H9 (cell line): ENCODE measurements at regions not wholly inside any gene's neighbourhood (a gene's known extent, or its start where the extent isn't known, plus 50 kb on each side); places are given as distances from the start of the nearest gene placed in this dataset.

ENCODE experiments used
- DNase-seq: peaks from one replicate; pipeline ENCODE4 v3.0.0-alpha.2; 2017
- H2AFZ ChIP-seq: one replicate; pipeline ENCODE4 v1.6.1; 2013; ENCODE audit warnings: mild to moderate bottlenecking, low read length, control low read depth, moderate library complexity
- H2AK5ac ChIP-seq: 2 replicates; pipeline ENCODE4 v1.6.1; 2013; ENCODE audit warnings: low read length, control low read depth, mixed read lengths; ENCODE audit not compliant: insufficient read length
- H2BK120ac ChIP-seq: one replicate; pipeline ENCODE4 v1.6.1; 2013; ENCODE audit warnings: low read depth, mild to moderate bottlenecking, low read length, control low read depth, inconsistent platforms; ENCODE audit not compliant: poor library complexity, severe bottlenecking
- H2BK12ac ChIP-seq: 2 replicates; pipeline ENCODE4 v1.6.1; 2013; ENCODE audit warnings: low read length, control low read depth, mixed read lengths, low read depth; ENCODE audit not compliant: insufficient read length
- H2BK15ac ChIP-seq: 2 replicates; pipeline ENCODE4 v1.6.1; 2013; ENCODE audit warnings: low read depth, low read length, control low read depth
- H2BK20ac ChIP-seq: one replicate; pipeline ENCODE4 v1.6.1; 2013; ENCODE audit warnings: low read depth, mild to moderate bottlenecking, low read length, control low read depth, inconsistent platforms; ENCODE audit not compliant: poor library complexity, severe bottlenecking
- H2BK5ac ChIP-seq: 2 replicates; pipeline ENCODE4 v1.6.1; 2013; ENCODE audit warnings: low read length, control low read depth, mixed read lengths; ENCODE audit not compliant: insufficient read length
- H3K14ac ChIP-seq: 2 replicates; pipeline ENCODE4 v1.6.1; 2013; ENCODE audit warnings: low read length, control low read depth; ENCODE audit not compliant: insufficient read depth
- H3K18ac ChIP-seq: 2 replicates; pipeline ENCODE4 v1.6.1; 2013; ENCODE audit warnings: low read depth, mild to moderate bottlenecking, mixed read lengths, low read length, control low read depth; ENCODE audit not compliant: insufficient read length
- H3K23ac ChIP-seq: 2 replicates; pipeline ENCODE4 v1.6.1; 2013; ENCODE audit warnings: low read length, control low read depth, mixed read lengths, low read depth; ENCODE audit not compliant: insufficient read length
- H3K23me2 ChIP-seq: 2 replicates; pipeline ENCODE4 v1.6.1; 2013; ENCODE audit warnings: low read depth, mild to moderate bottlenecking, mixed read lengths, low read length, control low read depth; ENCODE audit not compliant: insufficient read length, poor library complexity, severe bottlenecking
- H3K27ac ChIP-seq: 2 replicates; pipeline ENCODE4 v1.5.1; 2013; ENCODE audit warnings: low read length, control low read depth, mixed read lengths, low read depth; ENCODE audit not compliant: insufficient read length
- H3K27me3 ChIP-seq: 2 replicates; pipeline ENCODE4 v1.6.1; 2013; ENCODE audit warnings: low read length, control low read depth, inconsistent platforms; ENCODE audit not compliant: insufficient read depth
- H3K4ac ChIP-seq: 2 replicates; pipeline ENCODE4 v1.6.1; 2013; ENCODE audit warnings: low read depth, mild to moderate bottlenecking, control low read depth, inconsistent platforms, low read length, moderate library complexity
- H3K4me1 ChIP-seq: 2 replicates; pipeline ENCODE4 v1.6.1; 2013; ENCODE audit warnings: low read length, control low read depth, inconsistent platforms; ENCODE audit not compliant: insufficient read depth
- H3K4me2 ChIP-seq: 2 replicates; pipeline ENCODE4 v1.6.1; 2013; ENCODE audit warnings: low read length, control low read depth, mixed read lengths; ENCODE audit not compliant: insufficient read length, insufficient read depth
- H3K56ac ChIP-seq: 2 replicates; pipeline ENCODE4 v1.6.1; 2013; ENCODE audit warnings: low read depth, mild to moderate bottlenecking, mixed read lengths, low read length, control low read depth; ENCODE audit not compliant: insufficient read length
- H3K79me1 ChIP-seq: 2 replicates; pipeline ENCODE4 v1.6.1; 2013; ENCODE audit warnings: low read depth, mild to moderate bottlenecking, moderate library complexity, low read length, control low read depth, inconsistent platforms; ENCODE audit not compliant: insufficient read depth, poor library complexity, severe bottlenecking
- H3K79me2 ChIP-seq: 2 replicates; pipeline ENCODE4 v1.6.1; 2013; ENCODE audit warnings: low read length, control low read depth, inconsistent platforms; ENCODE audit not compliant: insufficient read depth
- H3K9ac ChIP-seq: 2 replicates; pipeline ENCODE4 v1.6.1; 2013; ENCODE audit warnings: low read length, control low read depth, mixed read lengths; ENCODE audit not compliant: insufficient read length; ENCODE audit errors: extremely low read depth
- H3K9me3 ChIP-seq: one replicate; pipeline ENCODE4 v1.6.1; 2013; ENCODE audit warnings: low read depth, low read length, inconsistent platforms; ENCODE audit not compliant: control insufficient read depth
- H3T11ph ChIP-seq: one replicate; pipeline ENCODE4 v1.6.1; 2013; ENCODE audit warnings: mild to moderate bottlenecking, low read length, control low read depth, inconsistent platforms
- H4K20me1 ChIP-seq: one replicate; pipeline ENCODE4 v1.6.1; 2013; ENCODE audit not compliant: control insufficient read depth, insufficient read length, insufficient read depth
- H4K5ac ChIP-seq: 2 replicates; pipeline ENCODE4 v1.6.1; 2013; ENCODE audit warnings: low read depth, mild to moderate bottlenecking, mixed read lengths, low read length, control low read depth; ENCODE audit not compliant: insufficient read length
- H4K8ac ChIP-seq: replicated peaks from 2 replicates; pipeline ENCODE4 v1.6.1; 2013; ENCODE audit warnings: low read length, control low read depth, mixed read lengths, low read depth; ENCODE audit not compliant: insufficient read length
- H4K91ac ChIP-seq: 2 replicates; pipeline ENCODE4 v1.6.1; 2013; ENCODE audit warnings: low read depth, mild to moderate bottlenecking, moderate library complexity, mixed read lengths, low read length, control low read depth; ENCODE audit not compliant: insufficient read length
- H3K27ac Mint-ChIP-seq, 3 experiments: 2 replicates in 2 of 3; 3 replicates in 1 of 3; pipeline ENCODE4 v1.8.0; 2020 to 2021; ENCODE audit warnings: mixed read lengths in 3 of 3, mild to moderate bottlenecking in 1 of 3, moderate library complexity in 1 of 3
- H3K27me3 Mint-ChIP-seq: 2 replicates; pipeline ENCODE4 v1.8.0; 2021; ENCODE audit warnings: low read depth, mild to moderate bottlenecking, moderate library complexity, mixed read lengths
- H3K36me3 Mint-ChIP-seq, 3 experiments: 2 replicates in 2 of 3; 3 replicates in 1 of 3; pipeline ENCODE4 v1.8.0; 2020 to 2021; ENCODE audit warnings: low read depth in 3 of 3, mixed read lengths in 3 of 3; ENCODE audit not compliant: insufficient read depth in 1 of 3
- H3K4me1 Mint-ChIP-seq, 2 experiments: 2 replicates each; pipeline ENCODE4 v1.8.0; 2020; ENCODE audit warnings: mixed read lengths in 2 of 2
- H3K4me3 Mint-ChIP-seq, 2 experiments: 2 replicates in 1 of 2; 3 replicates in 1 of 2; pipeline ENCODE4 v1.8.0; 2020 to 2021; ENCODE audit warnings: mild to moderate bottlenecking in 2 of 2, mixed read lengths in 2 of 2, moderate library complexity in 1 of 2
- H3K9me3 Mint-ChIP-seq, 2 experiments: 2 replicates in 1 of 2; 3 replicates in 1 of 2; pipeline ENCODE4 v1.8.0; 2020; ENCODE audit warnings: mild to moderate bottlenecking in 2 of 2, mixed read lengths in 2 of 2, moderate library complexity in 1 of 2
- CTCF ChIP-seq: fragments of 200-600 bp; sonication (generic); conservative IDR thresholded peaks from 3 replicates; pipeline ENCODE4 v1.8.0; 2021; ENCODE audit warnings: antibody characterized with exemption, mild to moderate bottlenecking
- WGBS: extraction: QIAGEN DNeasy Blood & Tissue Kit; methylation state at CpG from one replicate; pipeline ENCODE4 v1.1.7; 2013; ENCODE audit warnings: missing lambda C conversion rate, low lambda C conversion rate, mixed read lengths; ENCODE audit not compliant: insufficient read length; ENCODE audit errors: extremely low coverage; 5-methylcytosine and 5-hydroxymethylcytosine counted together

GRCh38 chr3:70597312-70597711 lies 284.9 kb upstream of the MDFIC2 start:
- Mint-ChIP-seq H3K27me3 (no peaks in the 10 kb centered on the region), H3K36me3 (no peaks in the 10 kb centered on the region), H3K4me3 (no peak overlapping the region), H3K9me3 (no peaks in the 10 kb centered on the region), H3K4me1 (peaks cover 3 to 6% of the 10 kb centered on the region in 2 experiments; a peak in 1 of 4 replicates), H3K27ac (no peak overlapping the region)
- H2BK15ac ChIP-seq = no peak overlapping the region
- no peak overlapping the region for H2BK5ac ChIP-seq
- H3T11ph ChIP-seq = no peak overlapping the region
- H2BK20ac ChIP-seq = no peak overlapping the region
- no peak overlapping the region for H2AFZ ChIP-seq
- no peaks in the 10 kb centered on the region for H3K79me2 ChIP-seq
- no peak overlapping the region for H3K56ac ChIP-seq
- no peak overlapping the region for H3K18ac ChIP-seq
- WGBS = no CpG with 5 or more reads among the region's 2 CpGs
- DNase-seq = no peak
- no peaks in the 10 kb centered on the region for H4K20me1 ChIP-seq
- H3K79me1 ChIP-seq = no peaks in the 10 kb centered on the region
- no peaks in the 10 kb centered on the region for H3K27me3 ChIP-seq
- no peaks in the 10 kb centered on the region for H3K9me3 ChIP-seq
- H3K9ac ChIP-seq = no peak overlapping the region
- no peak overlapping the region for H3K23ac ChIP-seq
- H3K4ac ChIP-seq = no peak overlapping the region
- no peaks in the 10 kb centered on the region for H3K4me1 ChIP-seq
- H3K27ac ChIP-seq = no peak overlapping the region
- no peak overlapping the region for H3K14ac ChIP-seq
- H3K23me2 ChIP-seq = no peaks in the 10 kb centered on the region
- H4K8ac ChIP-seq = no peak overlapping the region
- H2BK12ac ChIP-seq = no peak overlapping the region
- H2BK120ac ChIP-seq = no peak overlapping the region
- no peak overlapping the region for H4K5ac ChIP-seq
- TF ChIP-seq CTCF = no peak
- H3K4me2 ChIP-seq = no peak overlapping the region
- no peak overlapping the region for H2AK5ac ChIP-seq
- no peak overlapping the region for H4K91ac ChIP-seq
